ENCODE measurements at regions not wholly inside any gene's neighbourhood (a gene's known extent, or its start where the extent isn't known, plus 50 kb on each side); places are given as distances from the start of the nearest gene placed in this dataset.

DNA sequence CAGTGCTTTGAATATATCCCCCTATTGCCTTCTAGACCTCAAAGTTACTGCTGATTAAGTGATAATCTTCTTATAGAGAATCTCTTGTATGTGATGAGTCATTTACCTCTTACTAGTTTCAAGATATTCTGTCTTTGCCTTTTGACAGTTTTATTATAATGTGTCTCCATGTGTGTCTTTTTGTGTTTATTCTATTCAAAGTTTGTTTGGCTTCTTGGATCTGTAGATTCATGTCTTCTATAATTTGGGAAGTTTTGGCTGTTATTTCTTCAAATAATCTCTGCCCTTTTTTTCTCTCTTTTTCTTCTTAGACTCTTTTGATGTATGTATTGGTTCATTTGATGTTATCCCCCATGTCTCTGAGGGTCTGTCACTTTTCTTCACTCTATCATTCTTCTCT, 915.7 kb upstream of the GRIA3 start:
- TF ChIP-seq POLR2AphosphoS5 (IDR thresholded peaks at IDR 0.05; ENCODE audit: low read depth, low read length): no peak
- TF ChIP-seq TAF1 (IDR thresholded peaks at IDR 0.05; ENCODE audit: borderline replicate concordance, insufficient read depth, low read length): no peak
- TF ChIP-seq, protein P1, sequence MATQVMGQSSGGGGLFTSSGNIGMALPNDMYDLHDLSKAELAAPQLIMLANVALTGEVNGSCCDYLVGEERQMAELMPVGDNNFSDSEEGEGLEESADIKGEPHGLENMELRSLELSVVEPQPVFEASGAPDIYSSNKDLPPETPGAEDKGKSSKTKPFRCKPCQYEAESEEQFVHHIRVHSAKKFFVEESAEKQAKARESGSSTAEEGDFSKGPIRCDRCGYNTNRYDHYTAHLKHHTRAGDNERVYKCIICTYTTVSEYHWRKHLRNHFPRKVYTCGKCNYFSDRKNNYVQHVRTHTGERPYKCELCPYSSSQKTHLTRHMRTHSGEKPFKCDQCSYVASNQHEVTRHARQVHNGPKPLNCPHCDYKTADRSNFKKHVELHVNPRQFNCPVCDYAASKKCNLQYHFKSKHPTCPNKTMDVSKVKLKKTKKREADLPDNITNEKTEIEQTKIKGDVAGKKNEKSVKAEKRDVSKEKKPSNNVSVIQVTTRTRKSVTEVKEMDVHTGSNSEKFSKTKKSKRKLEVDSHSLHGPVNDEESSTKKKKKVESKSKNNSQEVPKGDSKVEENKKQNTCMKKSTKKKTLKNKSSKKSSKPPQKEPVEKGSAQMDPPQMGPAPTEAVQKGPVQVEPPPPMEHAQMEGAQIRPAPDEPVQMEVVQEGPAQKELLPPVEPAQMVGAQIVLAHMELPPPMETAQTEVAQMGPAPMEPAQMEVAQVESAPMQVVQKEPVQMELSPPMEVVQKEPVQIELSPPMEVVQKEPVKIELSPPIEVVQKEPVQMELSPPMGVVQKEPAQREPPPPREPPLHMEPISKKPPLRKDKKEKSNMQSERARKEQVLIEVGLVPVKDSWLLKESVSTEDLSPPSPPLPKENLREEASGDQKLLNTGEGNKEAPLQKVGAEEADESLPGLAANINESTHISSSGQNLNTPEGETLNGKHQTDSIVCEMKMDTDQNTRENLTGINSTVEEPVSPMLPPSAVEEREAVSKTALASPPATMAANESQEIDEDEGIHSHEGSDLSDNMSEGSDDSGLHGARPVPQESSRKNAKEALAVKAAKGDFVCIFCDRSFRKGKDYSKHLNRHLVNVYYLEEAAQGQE (IDR thresholded peaks at IDR 0.05; ENCODE audit: insufficient read depth in 1 of 2, low read depth in 2 of 2, low read length in 2 of 2): no peak
- no peak for TF ChIP-seq SIN3A (IDR thresholded peaks at IDR 0.05; ENCODE audit: borderline replicate concordance, insufficient read depth, low read length)

Measured in PFSK-1 (cell line).